ENCODE measurements at regions not wholly inside any gene's neighbourhood (a gene's known extent, or its start where the extent isn't known, plus 50 kb on each side); places are given as distances from the start of the nearest gene placed in this dataset.

- no peak for DNase-seq (ENCODE audit: low read depth in 4 of 4, low spot score in 2 of 4)
Observed at GRCh38 chr18:40013001-40013609, 1941.9 kb upstream of the PIK3C3 start.

DNA sequence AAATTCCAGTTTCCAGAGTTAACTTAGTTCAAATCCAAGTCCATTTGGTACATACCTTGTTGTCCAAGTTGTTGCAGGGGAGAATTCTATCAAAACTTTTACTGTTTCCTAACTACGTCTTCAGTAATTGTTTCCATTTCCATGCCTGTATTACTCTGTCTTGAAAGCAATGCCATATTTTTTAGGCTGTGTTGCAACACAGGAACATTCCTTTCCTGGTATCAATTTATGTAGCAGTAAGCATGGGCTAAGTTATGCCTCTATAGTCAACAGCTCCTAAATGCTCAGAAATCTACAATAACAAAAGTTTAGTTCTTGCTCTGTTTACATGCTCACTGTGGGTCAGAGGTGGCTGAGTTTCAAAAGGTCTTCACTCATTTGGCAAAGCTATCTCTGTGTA is 1943.8 kb upstream of the PIK3C3 start:
- no peak for DNase-seq (ENCODE audit: low read depth in 4 of 4, low spot score in 2 of 4)

- no peak for DNase-seq (ENCODE audit: low read depth in 4 of 4, low spot score in 2 of 4)
Observed at GRCh38 chr18:40006634-40007033, 1948.4 kb upstream of the PIK3C3 start.

GRCh38 chr18:40004246-40004645 is 1950.8 kb upstream of the PIK3C3 start:
- no peak for DNase-seq (ENCODE audit: low read depth in 4 of 4, low spot score in 2 of 4)

GRCh38 chr18:39998317-39998716 is 1956.7 kb upstream of the PIK3C3 start:
- no peak for DNase-seq (ENCODE audit: low read depth in 4 of 4, low spot score in 2 of 4)

DNA sequence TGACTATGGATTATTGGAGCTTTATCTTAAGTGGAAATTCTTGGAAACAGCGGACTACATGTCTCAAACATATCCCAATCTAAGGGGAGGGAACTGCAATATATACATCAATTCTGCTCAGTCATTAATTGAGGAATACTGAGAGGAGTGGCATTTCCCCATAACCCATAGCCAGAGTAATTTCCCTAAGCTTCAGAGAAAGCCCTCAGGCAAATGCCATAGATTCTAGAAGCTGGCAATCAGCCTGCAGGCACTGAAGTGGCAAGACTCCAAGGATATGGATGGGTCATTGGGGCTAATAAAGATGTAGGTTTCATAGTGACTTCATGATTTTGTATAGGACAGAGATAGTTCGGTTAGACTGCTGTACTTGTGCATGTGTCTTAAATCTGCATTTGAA is 1960.5 kb upstream of the PIK3C3 start:
- no peak for DNase-seq (ENCODE audit: low read depth in 4 of 4, low spot score in 2 of 4)

DNA sequence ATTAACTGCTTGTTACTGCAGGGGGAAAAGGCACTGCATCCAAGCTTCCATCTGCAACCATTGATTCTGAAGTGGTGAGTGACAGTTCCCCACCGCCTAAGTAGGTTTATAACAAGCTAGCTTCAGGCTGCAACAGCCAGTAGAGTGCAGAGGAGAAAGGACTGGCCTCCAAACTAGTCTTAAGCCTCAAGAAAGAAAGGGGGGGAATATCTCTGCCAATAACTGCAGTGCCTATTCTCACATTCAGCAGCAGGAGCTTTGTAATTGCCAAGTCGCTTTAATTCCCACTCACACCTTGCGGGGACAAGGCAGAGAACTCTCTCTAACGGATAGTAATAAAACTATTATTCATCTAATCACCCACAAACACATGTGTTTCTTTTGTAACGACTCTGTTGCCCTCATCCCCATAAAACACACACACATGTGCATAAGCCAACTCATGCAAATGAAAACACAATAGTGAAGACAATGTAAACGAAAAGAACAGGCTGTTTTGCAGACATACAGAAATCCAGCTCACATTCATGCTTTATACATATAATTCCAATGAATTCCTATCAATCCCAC is 1963.3 kb upstream of the PIK3C3 start:
- DNase-seq (ENCODE audit: low read depth in 4 of 4, low spot score in 2 of 4), result no peak

- no peak for DNase-seq (ENCODE audit: low read depth in 4 of 4, low spot score in 2 of 4)
Observed at GRCh38 chr18:39990540-39990939, 1964.5 kb upstream of the PIK3C3 start.

DNA sequence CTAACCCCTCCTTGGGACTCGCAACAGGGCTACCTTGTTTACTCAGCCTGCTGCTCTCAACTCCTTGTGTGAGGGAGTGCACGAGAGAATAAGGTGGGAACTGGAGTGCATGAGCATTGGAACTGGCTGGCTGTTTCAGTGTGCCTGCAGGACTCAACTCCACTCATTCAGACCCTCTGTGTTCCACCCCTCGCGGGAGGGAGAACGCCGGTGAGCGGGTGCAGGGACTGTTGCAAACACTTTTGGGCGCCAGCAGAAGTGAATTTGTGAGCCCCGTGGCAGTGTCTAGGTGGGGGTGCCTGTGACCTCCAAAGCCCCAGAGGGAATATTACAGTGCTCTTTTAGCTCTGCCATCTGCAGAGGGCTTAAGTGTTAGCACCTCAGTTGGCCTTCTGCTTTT is 1978.3 kb upstream of the PIK3C3 start:
- DNase-seq (ENCODE audit: low read depth in 4 of 4, low spot score in 2 of 4), result no peak

- no peak for DNase-seq (ENCODE audit: low read depth in 4 of 4, low spot score in 2 of 4)
Observed at GRCh38 chr18:39972521-39972920, 1982.5 kb upstream of the PIK3C3 start.

DNA sequence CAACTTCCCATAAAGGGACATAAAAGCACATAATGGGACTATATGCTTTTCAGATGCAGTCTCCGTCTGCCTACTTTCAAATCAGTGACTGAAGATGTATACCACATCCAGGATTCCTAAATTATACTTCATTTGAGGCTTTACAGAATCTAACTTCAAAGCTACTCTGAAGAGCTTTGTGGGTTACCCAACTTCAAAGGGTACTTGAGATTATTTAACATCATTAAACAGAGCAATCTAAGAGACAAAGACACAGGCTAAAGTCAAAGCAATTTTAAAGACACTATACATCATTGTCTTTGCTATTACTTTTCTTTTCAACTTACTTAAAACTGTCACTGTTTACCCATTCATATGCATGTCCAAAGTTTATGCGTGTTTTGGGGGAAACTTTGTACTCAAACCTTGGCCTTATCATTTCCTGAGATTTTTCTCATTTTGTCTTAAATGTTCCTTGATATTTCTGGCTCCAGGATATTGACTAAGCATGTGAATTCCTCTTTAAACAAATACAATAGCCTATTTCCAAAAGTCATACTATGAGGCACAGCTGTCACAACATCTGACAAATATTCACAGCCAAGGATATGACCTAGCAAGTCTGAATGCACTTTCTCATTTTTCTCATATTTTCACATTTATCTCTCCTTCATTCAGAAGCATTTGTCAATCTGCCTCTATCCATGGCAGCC is 1985.1 kb upstream of the PIK3C3 start:
- DNase-seq (ENCODE audit: low read depth in 4 of 4, low spot score in 2 of 4), result no peak

- no peak for DNase-seq (ENCODE audit: low read depth in 4 of 4, low spot score in 2 of 4)
Observed at GRCh38 chr18:39966275-39966674, 1988.8 kb upstream of the PIK3C3 start.

DNA sequence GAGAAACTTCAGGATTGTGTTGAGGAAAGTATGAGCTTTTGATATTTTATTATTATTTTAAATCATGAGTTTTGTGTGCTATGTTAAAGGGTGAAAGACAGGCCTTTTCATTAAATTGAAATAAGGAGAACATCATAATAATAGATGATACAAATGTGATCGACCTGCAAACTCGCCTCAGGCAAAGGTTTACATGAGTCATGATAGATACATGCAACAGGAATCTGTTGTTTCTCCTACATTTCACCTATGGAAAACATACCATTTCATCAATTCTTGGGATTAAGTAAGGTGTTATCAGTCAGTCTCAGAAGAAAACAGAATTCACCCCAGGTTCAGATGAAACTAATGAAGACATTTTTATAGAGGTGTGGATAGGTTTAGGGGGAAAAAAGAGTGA is 1992.5 kb upstream of the PIK3C3 start:
- no peak for DNase-seq (ENCODE audit: low read depth in 4 of 4, low spot score in 2 of 4)

DNA sequence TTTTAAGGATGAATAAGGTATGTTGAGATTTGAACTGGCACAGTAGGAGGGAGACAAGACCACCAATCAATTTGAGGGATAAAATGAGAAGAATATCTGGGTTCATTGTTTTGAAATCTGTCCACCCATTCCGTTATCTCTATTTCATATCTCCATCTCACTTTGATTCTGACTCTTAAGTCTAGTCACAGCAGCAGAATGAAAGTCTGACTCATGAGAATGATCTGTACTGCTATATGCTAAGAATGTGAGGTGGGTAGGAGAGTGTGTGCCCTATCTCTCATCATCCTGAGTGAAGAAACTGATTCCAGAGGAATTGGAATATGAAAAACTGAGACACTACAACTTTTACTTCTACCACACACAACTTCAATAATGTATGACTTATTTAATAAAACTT is 1994.5 kb upstream of the PIK3C3 start:
- no peak for DNase-seq (ENCODE audit: low read depth in 4 of 4, low spot score in 2 of 4)

GRCh38 chr18:39959839-39960238 is 1995.2 kb upstream of the PIK3C3 start:
- peak in 1 of 4 donors; percentile 8 for DNase-seq (ENCODE audit: low read depth in 4 of 4, low spot score in 2 of 4)

- no peak for DNase-seq (ENCODE audit: low read depth in 4 of 4, low spot score in 2 of 4)
Observed at GRCh38 chr18:39958876-39959275, 1996.2 kb upstream of the PIK3C3 start.

- DNase-seq (ENCODE audit: low read depth in 4 of 4, low spot score in 2 of 4), result no peak
Observed at GRCh38 chr18:39952816-39953215, 2002.2 kb upstream of the PIK3C3 start.

- no peak for DNase-seq (ENCODE audit: low read depth in 4 of 4, low spot score in 2 of 4)
Observed at GRCh38 chr18:39951142-39951720, 2003.8 kb upstream of the PIK3C3 start.

DNA sequence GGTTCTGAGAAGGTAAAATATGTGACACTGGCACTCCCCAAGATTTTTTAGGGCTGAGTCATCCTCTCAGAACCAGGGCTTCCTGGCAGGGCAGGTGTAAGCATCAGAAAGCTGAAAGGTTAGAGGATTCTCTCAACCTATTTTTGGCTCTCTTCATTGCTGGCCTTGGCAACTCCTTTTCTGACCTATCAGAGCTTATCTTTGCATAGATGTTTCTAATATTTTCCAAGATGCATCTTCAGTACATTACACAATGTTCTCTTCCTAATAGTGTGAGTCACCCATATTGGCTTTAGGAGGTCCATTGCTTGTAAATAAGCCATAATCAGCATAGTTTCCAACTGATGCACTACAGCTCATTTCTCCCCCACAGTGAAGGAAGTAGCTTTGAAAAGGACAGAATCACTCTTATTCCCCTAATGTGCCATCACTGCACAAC is 2008.4 kb upstream of the PIK3C3 start:
- DNase-seq (ENCODE audit: low read depth in 4 of 4, low spot score in 2 of 4), result no peak

GRCh38 chr18:39945076-39945475 is 2010.0 kb upstream of the PIK3C3 start:
- no peak for DNase-seq (ENCODE audit: low read depth in 4 of 4, low spot score in 2 of 4)

DNA sequence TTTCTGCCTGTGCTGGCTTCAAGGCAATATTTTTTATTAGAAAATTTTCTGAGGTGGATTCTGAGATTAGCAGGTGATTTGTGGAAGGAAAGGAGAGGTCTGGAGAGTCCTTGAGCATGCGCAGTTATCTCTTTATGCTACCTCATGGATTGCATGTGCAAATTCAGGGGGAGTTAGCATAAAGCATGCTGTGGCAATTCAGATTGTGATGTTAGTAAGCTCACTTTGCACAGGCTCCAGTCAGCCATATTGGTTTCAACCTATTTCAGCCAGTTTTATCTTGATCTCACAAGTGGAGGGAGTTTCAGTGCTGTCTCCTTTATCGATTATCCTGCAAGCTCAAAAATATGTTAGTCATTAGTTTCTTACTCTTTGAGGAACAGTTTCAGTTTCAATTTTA is 2012.3 kb upstream of the PIK3C3 start:
- no peak for DNase-seq (ENCODE audit: low read depth in 4 of 4, low spot score in 2 of 4)

Measured in left renal cortex interstitium (tissue), 4 donors.